H1 (cell line): ENCODE measurements at regions not wholly inside any gene's neighbourhood (a gene's known extent, or its start where the extent isn't known, plus 50 kb on each side); places are given as distances from the start of the nearest gene placed in this dataset.

Experiments
- CTCF ChIA-PET: fragments of 300-600 bp; sonication (Branson Sonifier 250); formaldehyde crosslinking; loops from one replicate; lab custom pipeline; 2021; ENCODE audit not compliant: partially characterized antibody; lab: Charles Lee
- POLR2A ChIA-PET: fragments of 300-600 bp; sonication (Branson Sonifier 250); formaldehyde crosslinking; loops from one replicate; lab custom pipeline; 2021; ENCODE audit warnings: inconsistent platforms; ENCODE audit not compliant: partially characterized antibody; lab: Charles Lee
- DNase-seq, 2 experiments: peaks; one replicate each; pipeline versions ENCODE4 v3.0.0 to v3.0.0-alpha.2; 2010 to 2022; ENCODE audit warnings: low spot score in 2 of 2, low read depth in 1 of 2, mixed read lengths in 1 of 2
- FAIRE-seq: peaks from 2 replicates; lab custom pipeline; 2011; peaks lifted over from hg19 to GRCh38; lab: Jason Lieb, UNC
- H2AFZ ChIP-seq: 2 replicates; pipeline ENCODE4 v1.8.1; 2012; ENCODE audit warnings: low read length, inconsistent platforms
- H2AK5ac ChIP-seq: 2 replicates; pipeline ENCODE4 v1.6.1; 2013; ENCODE audit warnings: low read depth, low read length
- H2BK120ac ChIP-seq: replicated peaks from 2 replicates; pipeline ENCODE3; 2013; ENCODE audit warnings: low read depth, low read length, inconsistent platforms
- H2BK12ac ChIP-seq: 2 replicates; pipeline ENCODE4 v1.6.1; 2013; ENCODE audit warnings: low read depth, low read length
- H2BK15ac ChIP-seq: 2 replicates; pipeline ENCODE4 v1.6.1; 2013; ENCODE audit warnings: low read length
- H2BK20ac ChIP-seq: 2 replicates; pipeline ENCODE4 v1.6.1; 2013; ENCODE audit warnings: low read length
- H2BK5ac ChIP-seq: 2 replicates; pipeline ENCODE4 v1.6.1; 2013; ENCODE audit warnings: low read depth, low read length
- H3K14ac ChIP-seq: 2 replicates; pipeline ENCODE4 v1.6.1; 2013; ENCODE audit warnings: inconsistent platforms; ENCODE audit not compliant: insufficient read length
- H3K18ac ChIP-seq: 2 replicates; pipeline ENCODE4 v1.6.1; 2013; ENCODE audit warnings: low read length; ENCODE audit errors: extremely low read depth
- H3K23ac ChIP-seq: 2 replicates; pipeline ENCODE4 v1.6.1; 2013; ENCODE audit warnings: inconsistent platforms; ENCODE audit not compliant: insufficient read length
- H3K23me2 ChIP-seq: 2 replicates; pipeline ENCODE4 v1.6.1; 2013; ENCODE audit warnings: low read depth, low read length
- H3K27ac ChIP-seq: 2 replicates; pipeline ENCODE4 v1.6.1; 2011; ENCODE audit warnings: low read depth, low read length, inconsistent platforms
- H3K27me3 ChIP-seq, 4 experiments: replicated peaks in 1 of 4; 1 replicate in 1 of 4; 2 replicates in 3 of 4; pipeline versions ENCODE4 v1.6.1 to v1.8.1; 2011 to 2013; ENCODE audit warnings: low read length in 3 of 4, mild to moderate bottlenecking in 3 of 4, inconsistent platforms in 2 of 4, mixed read lengths in 2 of 4, moderate library complexity in 1 of 4; ENCODE audit not compliant: control insufficient read depth in 3 of 4, insufficient read depth in 3 of 4; ENCODE audit errors: extremely low read depth in 1 of 4
- H3K36me3 ChIP-seq, 4 experiments: 2 replicates each; pipeline versions ENCODE4 v1.6.1 to v1.8.1; 2011 to 2013; ENCODE audit warnings: mild to moderate bottlenecking in 4 of 4, low read length in 3 of 4, moderate library complexity in 2 of 4, control low read depth in 1 of 4, inconsistent platforms in 1 of 4; ENCODE audit not compliant: insufficient read depth in 4 of 4, control insufficient read depth in 2 of 4
- H3K4ac ChIP-seq: replicated peaks from 2 replicates; pipeline ENCODE3; 2013; ENCODE audit warnings: low read length, low read depth, mixed read lengths, inconsistent platforms; ENCODE audit not compliant: insufficient read length
- H3K4me1 ChIP-seq, 4 experiments: replicated peaks in 1 of 4; 1 replicate in 1 of 4; 2 replicates in 3 of 4; pipeline versions ENCODE4 v1.6.1 to v1.8.1; 2011 to 2013; ENCODE audit warnings: low read length in 3 of 4, inconsistent platforms in 2 of 4, mixed read lengths in 1 of 4; ENCODE audit not compliant: insufficient read depth in 4 of 4, control insufficient read depth in 3 of 4
- H3K4me2 ChIP-seq, 2 experiments: 2 replicates each; pipeline versions ENCODE4 v1.6.1 to v1.8.1; 2011 to 2013; ENCODE audit warnings: low read depth in 2 of 2, low read length in 2 of 2, control low read depth in 1 of 2, inconsistent platforms in 1 of 2, mild to moderate bottlenecking in 1 of 2; ENCODE audit not compliant: insufficient read depth in 1 of 2
- H3K4me3 ChIP-seq, 4 experiments: fragments of 200-600, 300-600 bp in 1 of 4; sonication (generic), shearing (Covaris generic), sonication (Bioruptor Twin) in 1 of 4; 2 replicates each; pipeline versions ENCODE4 v1.5.1 to v1.8.1; 2011 to 2016; ENCODE audit warnings: low read length in 4 of 4, low read depth in 3 of 4, control low read depth in 2 of 4, inconsistent platforms in 2 of 4, mild to moderate bottlenecking in 2 of 4, mixed read lengths in 1 of 4, moderate library complexity in 1 of 4; ENCODE audit not compliant: insufficient read depth in 2 of 4; ENCODE audit errors: extremely low read depth in 1 of 4
- H3K56ac ChIP-seq: replicated peaks from 2 replicates; pipeline ENCODE3; 2013; ENCODE audit warnings: low read depth, mild to moderate bottlenecking, mixed read lengths, low read length, inconsistent platforms; ENCODE audit not compliant: insufficient read length
- H3K79me1 ChIP-seq: 2 replicates; pipeline ENCODE4 v1.6.1; 2013; ENCODE audit warnings: low read depth, low read length, control low read depth
- H3K79me2 ChIP-seq, 2 experiments: 2 replicates each; pipeline versions ENCODE4 v1.6.1 to v1.8.1; 2012 to 2013; ENCODE audit warnings: low read length in 2 of 2, mild to moderate bottlenecking in 2 of 2, inconsistent platforms in 1 of 2; ENCODE audit not compliant: insufficient read depth in 2 of 2, control insufficient read depth in 1 of 2
- H3K9ac ChIP-seq, 4 experiments: replicated peaks in 1 of 4; 1 replicate in 1 of 4; 2 replicates in 3 of 4; pipeline versions ENCODE4 v1.6.1 to v1.8.1; 2011 to 2013; ENCODE audit warnings: low read depth in 3 of 4, low read length in 3 of 4, control low read depth in 2 of 4, mild to moderate bottlenecking in 2 of 4, moderate library complexity in 2 of 4, inconsistent platforms in 1 of 4; ENCODE audit errors: extremely low read depth in 1 of 4
- H3K9me3 ChIP-seq, 2 experiments: 2 replicates each; pipeline versions ENCODE4 v1.6.1 to v1.8.1; 2012 to 2013; ENCODE audit warnings: mild to moderate bottlenecking in 2 of 2, moderate library complexity in 2 of 2, control low read depth in 1 of 2, inconsistent platforms in 1 of 2, low read depth in 1 of 2, low read length in 1 of 2, mixed read lengths in 1 of 2; ENCODE audit not compliant: insufficient read depth in 2 of 2
- H4K20me1 ChIP-seq, 2 experiments: replicated peaks in 1 of 2; 2 replicates each; pipeline versions ENCODE3 to v1.8.1; 2011 to 2013; ENCODE audit warnings: inconsistent platforms in 2 of 2, low read length in 2 of 2, mild to moderate bottlenecking in 1 of 2; ENCODE audit not compliant: insufficient read depth in 2 of 2, control insufficient read depth in 1 of 2
- H4K5ac ChIP-seq: 2 replicates; pipeline ENCODE4 v1.6.1; 2013; ENCODE audit warnings: low read length, low read depth, mixed read lengths, inconsistent platforms; ENCODE audit not compliant: insufficient read length
- H4K8ac ChIP-seq: 2 replicates; pipeline ENCODE4 v1.8.0; 2013; ENCODE audit warnings: mild to moderate bottlenecking, moderate library complexity, low read length, inconsistent platforms; ENCODE audit not compliant: insufficient read depth; ENCODE audit errors: extremely low read depth
- H4K91ac ChIP-seq: replicated peaks from 2 replicates; pipeline ENCODE3; 2013; ENCODE audit warnings: low read length, mixed read lengths, inconsistent platforms; ENCODE audit not compliant: insufficient read length
- CHD7 ChIP-seq: fragments of 300-600 bp; sonication (generic); IDR thresholded peaks from 2 replicates; pipeline ENCODE4 v1.7.1; 2012; ENCODE audit warnings: low read length, moderate library complexity, mild to moderate bottlenecking, inconsistent platforms; ENCODE audit not compliant: insufficient replicate concordance
- WGBS, 2 experiments: shearing (Covaris generic) in 1 of 2; methylation state at CpG; one replicate each; pipeline versions ENCODE4 v1.1.6 to v1.1.7; 2013 to 2015; ENCODE audit warnings: low lambda C conversion rate in 2 of 2, mixed read lengths in 2 of 2, inconsistent platforms in 1 of 2, low coverage in 1 of 2, missing lambda C conversion rate in 1 of 2; ENCODE audit not compliant: insufficient replicate concordance in 2 of 2, insufficient coverage in 1 of 2, insufficient read length in 1 of 2; ENCODE audit errors: extremely low coverage in 1 of 2, missing lambda C conversion rate in 1 of 2; 5-methylcytosine and 5-hydroxymethylcytosine counted together

- no peak overlapping the region for H3K14ac ChIP-seq
- ChIA-PET CTCF (no interaction called here), POLR2A (no interaction called here)
- no peak overlapping the region for H3K4me2 ChIP-seq
- no peaks in the 10 kb centered on the region for H3K4me1 ChIP-seq
- H2BK15ac ChIP-seq: no peak overlapping the region
- no peaks in the 10 kb centered on the region for H3K27me3 ChIP-seq
- no peak overlapping the region for H2BK20ac ChIP-seq
- no peak overlapping the region for H2BK12ac ChIP-seq
- DNase-seq (no peak), FAIRE-seq (no peak)
- no peak overlapping the region for H2AFZ ChIP-seq
- no peak overlapping the region for H3K27ac ChIP-seq
- H3K9me3 ChIP-seq: no peaks in the 10 kb centered on the region
- H2AK5ac ChIP-seq: no peak overlapping the region
- H3K4ac ChIP-seq: no peak overlapping the region
- no peaks in the 10 kb centered on the region for H3K36me3 ChIP-seq
- no peak overlapping the region for H3K4me3 ChIP-seq
- no peak overlapping the region for H4K8ac ChIP-seq
- H2BK120ac ChIP-seq: no peak overlapping the region
- H3K23ac ChIP-seq: no peak overlapping the region
- H4K20me1 ChIP-seq: no peaks in the 10 kb centered on the region
- H3K79me1 ChIP-seq: no peaks in the 10 kb centered on the region
- no peaks in the 10 kb centered on the region for H3K23me2 ChIP-seq
- H2BK5ac ChIP-seq: no peak overlapping the region
- no peak overlapping the region for H3K18ac ChIP-seq
- no peak overlapping the region; a peak in 1 of 7 replicates for H3K9ac ChIP-seq
- no peaks in the 10 kb centered on the region for H3K79me2 ChIP-seq
- WGBS, 2 experiments: 92% methylated on average over 4 of the region's 4 CpGs; no CpG with 5 or more reads in 1 of the 2 experiments
- no peak overlapping the region for H4K5ac ChIP-seq
- no peak overlapping the region for H3K56ac ChIP-seq
- no peak overlapping the region for H4K91ac ChIP-seq
- no peak for TF ChIP-seq CHD7
Measured at GRCh38 chrX:3167771-3168170, 126.5 kb downstream of the ARSF start.
